Subcutaneous abdominal adipose tissue (tissue), 5 donors: ENCODE measurements at regions not wholly inside any gene's neighbourhood (a gene's known extent, or its start where the extent isn't known, plus 50 kb on each side); places are given as distances from the start of the nearest gene placed in this dataset.

Source experiments
- H3K27ac ChIP-seq: one replicate; pipeline ENCODE4 v1.7.0; 2013; ENCODE audit warnings: low read depth, mild to moderate bottlenecking, inconsistent platforms, low read length, moderate library complexity
- H3K27me3 ChIP-seq, 5 donors: one replicate each; pipeline ENCODE4 v1.7.0; 2013; ENCODE audit warnings: low read length in 5 of 5, inconsistent platforms in 1 of 5; ENCODE audit not compliant: control insufficient read depth in 5 of 5, insufficient read depth in 4 of 5
- H3K36me3 ChIP-seq, 5 donors: one replicate each; pipeline ENCODE4 v1.7.0; 2013; ENCODE audit warnings: low read length in 5 of 5; ENCODE audit not compliant: control insufficient read depth in 5 of 5, insufficient read depth in 5 of 5
- H3K4me1 ChIP-seq, 5 donors: one replicate each; pipeline ENCODE4 v1.7.0; 2013; ENCODE audit warnings: low read length in 5 of 5, mild to moderate bottlenecking in 3 of 5, moderate library complexity in 1 of 5; ENCODE audit not compliant: control insufficient read depth in 5 of 5, insufficient read depth in 5 of 5
- H3K4me3 ChIP-seq, 5 donors: one replicate each; pipeline ENCODE4 v1.7.0; 2013; ENCODE audit warnings: low read length in 5 of 5, low read depth in 1 of 5
- H3K9ac ChIP-seq, 5 donors: one replicate each; pipeline ENCODE4 v1.7.0; 2013; ENCODE audit warnings: low read length in 5 of 5, mild to moderate bottlenecking in 4 of 5, moderate library complexity in 3 of 5
- H3K9me3 ChIP-seq, 5 donors: one replicate each; pipeline ENCODE4 v1.7.0; 2013; ENCODE audit warnings: low read length in 5 of 5; ENCODE audit not compliant: control insufficient read depth in 5 of 5
- donor health status: healthy.
- donor health status: healthy.
- donor health status: healthy.
- donor health status: healthy.
- donor health status: healthy.

DNA sequence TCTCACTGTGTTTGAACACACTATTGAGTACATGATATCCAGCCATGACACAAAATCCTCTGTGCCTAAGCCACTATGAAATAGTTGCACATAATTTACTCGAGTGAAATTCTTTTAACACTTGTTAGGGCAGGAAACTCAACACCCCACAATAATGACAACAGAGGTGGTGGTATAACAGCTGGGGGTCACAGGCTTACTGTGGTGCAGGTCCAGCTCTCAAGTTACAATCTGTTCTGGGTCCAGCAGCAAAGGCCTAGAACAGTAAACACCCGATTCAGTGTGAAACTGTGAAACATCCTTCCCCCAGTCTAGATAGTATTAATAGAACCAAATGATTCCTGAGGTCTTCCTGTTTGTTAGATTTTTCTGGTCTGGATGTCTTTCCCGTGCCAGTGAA lies 102.9 kb upstream of the APC start:
- H3K4me3 ChIP-seq, result no peak overlapping the region
- no peak overlapping the region for H3K27ac ChIP-seq
- peaks cover 0 to 6% (median 0%) of the 10 kb centered on the region in 5 donors for H3K9me3 ChIP-seq
- H3K9ac ChIP-seq, result no peak overlapping the region
- peaks cover 2 to 15% (median 10%) of the 10 kb centered on the region in 5 donors for H3K4me1 ChIP-seq
- H3K36me3 ChIP-seq, result no peaks in the 10 kb centered on the region
- H3K27me3 ChIP-seq, result no peaks in the 10 kb centered on the region

DNA sequence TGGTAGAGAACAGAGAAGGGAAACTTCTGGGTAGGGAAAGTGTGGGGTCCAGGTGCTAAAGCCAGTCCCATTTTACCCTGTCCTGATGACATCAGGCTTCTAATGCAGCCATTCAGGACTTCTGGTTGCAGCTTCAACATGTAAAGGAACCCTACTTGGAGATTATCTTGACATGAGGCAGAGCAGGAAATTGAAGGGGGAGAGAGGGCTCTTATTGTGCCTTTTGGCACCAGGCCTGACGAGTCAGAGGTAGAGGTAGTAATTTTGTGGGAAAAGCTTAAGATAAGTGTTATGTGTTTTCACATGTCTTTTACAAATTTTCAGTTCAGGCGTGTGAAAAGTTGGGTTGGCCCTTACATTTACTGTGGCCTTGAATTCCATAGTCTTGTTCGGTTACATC lies 102.4 kb upstream of the APC start:
- no peak overlapping the region for H3K27ac ChIP-seq
- H3K4me3 ChIP-seq, result no peak overlapping the region
- H3K27me3 ChIP-seq, result no peaks in the 10 kb centered on the region
- no peaks in the 10 kb centered on the region for H3K36me3 ChIP-seq
- H3K9ac ChIP-seq, result no peak overlapping the region
- peaks cover 2 to 19% (median 12%) of the 10 kb centered on the region in 5 donors for H3K4me1 ChIP-seq
- H3K9me3 ChIP-seq, result peaks cover 0 to 6% (median 0%) of the 10 kb centered on the region in 5 donors

DNA sequence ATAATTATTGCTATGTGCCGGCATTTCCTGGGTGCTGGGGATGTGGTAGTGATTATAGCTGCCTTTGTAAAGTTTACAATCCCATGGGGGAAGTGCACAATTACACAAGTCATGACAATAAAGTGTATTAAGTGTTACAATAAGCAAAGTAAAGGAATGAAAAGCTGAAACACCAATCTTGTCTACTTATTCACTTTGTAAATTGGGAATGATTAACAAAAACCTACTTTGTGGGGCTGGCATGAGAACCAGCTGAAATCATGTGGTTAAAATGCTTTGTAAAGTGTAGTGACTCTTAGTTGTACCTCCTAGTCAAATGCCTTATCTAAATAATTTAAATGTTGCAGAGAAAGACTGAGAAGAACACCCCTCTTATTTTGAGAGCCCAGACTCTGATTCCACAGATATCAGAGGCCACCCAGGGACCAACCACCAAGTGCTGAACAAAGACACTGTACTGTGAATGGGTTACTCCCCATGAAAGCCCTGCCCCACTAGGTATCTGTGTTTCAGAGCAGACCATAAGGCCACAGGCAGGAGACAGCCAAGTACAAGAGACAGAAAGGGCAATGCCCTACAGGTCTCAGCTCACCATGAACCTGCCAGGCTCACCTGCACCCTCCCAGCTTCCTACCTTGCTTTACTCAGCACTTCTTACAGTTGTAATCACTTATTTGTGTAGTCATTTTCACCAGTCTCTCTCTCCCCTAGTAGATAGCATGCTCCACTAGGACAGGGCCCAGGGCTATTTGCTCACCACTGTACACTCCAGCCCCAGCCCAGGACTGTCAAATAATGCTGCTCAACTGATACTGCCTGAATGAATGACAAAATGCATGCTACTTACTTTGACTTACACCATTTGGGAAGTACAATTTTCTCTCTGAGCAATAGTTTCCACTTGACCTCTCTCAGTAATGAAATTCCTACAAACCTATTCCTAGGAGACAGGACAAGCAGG lies 101.6 kb upstream of the APC start:
- no peak overlapping the region for H3K27ac ChIP-seq

GRCh38 chr5:112636751-112637150 lies 100.9 kb upstream of the APC start:
- no peak overlapping the region for H3K4me3 ChIP-seq
- H3K36me3 ChIP-seq, result no peaks in the 10 kb centered on the region
- H3K27me3 ChIP-seq, result no peaks in the 10 kb centered on the region
- H3K9ac ChIP-seq, result no peak overlapping the region
- peaks cover 2 to 26% (median 20%) of the 10 kb centered on the region in 5 donors for H3K4me1 ChIP-seq
- no peak overlapping the region for H3K27ac ChIP-seq
- H3K9me3 ChIP-seq, result peaks cover 0 to 6% (median 0%) of the 10 kb centered on the region in 5 donors

More for the DNA sequence above, 101.6 kb upstream of the APC start:
- H3K9ac ChIP-seq, result no peak overlapping the region
- no peaks in the 10 kb centered on the region for H3K27me3 ChIP-seq
- no peaks in the 10 kb centered on the region for H3K36me3 ChIP-seq
- H3K4me3 ChIP-seq, result no peak overlapping the region
- peaks cover 0 to 6% (median 0%) of the 10 kb centered on the region in 5 donors for H3K9me3 ChIP-seq
- H3K4me1 ChIP-seq, result peaks cover 2 to 26% (median 18%) of the 10 kb centered on the region in 5 donors

- no peak overlapping the region for H3K9ac ChIP-seq
- no peak overlapping the region for H3K27ac ChIP-seq
- peaks cover 2 to 26% (median 20%) of the 10 kb centered on the region in 5 donors for H3K4me1 ChIP-seq
- no peak overlapping the region for H3K4me3 ChIP-seq
- H3K9me3 ChIP-seq, result peaks cover 0 to 3% (median 0%) of the 10 kb centered on the region in 5 donors
- H3K27me3 ChIP-seq, result no peaks in the 10 kb centered on the region
- no peaks in the 10 kb centered on the region for H3K36me3 ChIP-seq
Measured at GRCh38 chr5:112637343-112637742, 100.3 kb upstream of the APC start.

GRCh38 chr5:112640546-112640945 lies 97.1 kb upstream of the APC start:
- Histone ChIP-seq H3K27ac (no peak overlapping the region), H3K36me3 (no peaks in the 10 kb centered on the region), H3K9ac (no peak overlapping the region), H3K27me3 (no peaks in the 10 kb centered on the region), H3K4me1 (peaks cover 2 to 26% (median 20%) of the 10 kb centered on the region in 5 donors), H3K4me3 (no peak overlapping the region), H3K9me3 (no peaks in the 10 kb centered on the region)

DNA sequence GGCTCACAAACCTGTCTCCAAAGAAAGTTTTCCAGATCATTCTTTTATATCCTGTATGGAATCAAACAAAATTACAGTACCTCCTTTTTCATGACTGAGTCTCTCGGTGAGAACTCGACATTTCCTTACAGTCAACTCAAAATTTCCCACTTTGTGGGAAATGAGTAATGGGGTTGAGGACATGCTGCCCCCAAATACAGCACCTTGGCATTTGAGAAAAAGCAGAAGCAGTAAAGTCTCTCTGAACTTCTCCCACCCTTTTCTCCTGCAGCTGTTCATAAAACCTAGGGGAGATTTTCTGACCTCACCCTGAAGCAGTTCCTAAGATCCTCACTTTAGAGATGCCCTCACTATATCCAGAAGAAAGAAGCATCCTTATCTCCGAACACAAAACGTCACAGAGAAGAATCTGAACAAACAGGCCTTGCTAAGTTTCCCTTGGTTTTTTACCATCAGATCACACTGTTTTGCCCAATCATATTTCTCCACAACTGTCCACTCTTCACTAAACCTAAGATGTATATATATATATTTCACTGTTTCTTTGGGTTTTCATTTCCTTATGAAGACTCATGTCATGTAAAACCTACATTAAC lies 96.1 kb upstream of the APC start:
- Histone ChIP-seq H3K4me3 (no peak overlapping the region), H3K4me1 (peaks cover 2 to 23% (median 20%) of the 10 kb centered on the region in 5 donors), H3K27ac (no peak overlapping the region), H3K9me3 (no peaks in the 10 kb centered on the region), H3K27me3 (no peaks in the 10 kb centered on the region), H3K9ac (no peak overlapping the region), H3K36me3 (no peaks in the 10 kb centered on the region)

DNA sequence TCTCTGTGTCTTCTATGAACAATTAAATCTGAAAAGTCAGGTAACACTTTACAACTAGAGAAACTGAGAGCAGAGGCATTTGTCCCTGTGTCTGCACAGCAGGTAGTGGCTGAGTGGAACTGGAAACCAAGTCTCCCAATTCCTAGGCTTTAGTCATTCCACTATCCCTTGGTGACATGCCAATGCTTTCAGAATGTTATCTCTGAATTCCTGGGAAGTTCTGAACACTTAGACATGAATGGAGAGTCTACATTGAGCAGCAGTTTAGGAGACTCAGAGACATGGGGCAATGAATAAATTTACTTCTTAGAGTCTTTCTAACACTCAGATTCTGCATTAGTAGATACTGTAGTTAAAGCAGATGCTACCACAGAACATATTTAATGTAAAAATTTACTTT lies 94.8 kb upstream of the APC start:
- Histone ChIP-seq H3K27ac (no peak overlapping the region), H3K27me3 (no peaks in the 10 kb centered on the region), H3K9me3 (no peaks in the 10 kb centered on the region), H3K9ac (no peak overlapping the region), H3K4me1 (peaks cover 0 to 13% (median 10%) of the 10 kb centered on the region in 5 donors), H3K36me3 (no peaks in the 10 kb centered on the region), H3K4me3 (no peak overlapping the region)

DNA sequence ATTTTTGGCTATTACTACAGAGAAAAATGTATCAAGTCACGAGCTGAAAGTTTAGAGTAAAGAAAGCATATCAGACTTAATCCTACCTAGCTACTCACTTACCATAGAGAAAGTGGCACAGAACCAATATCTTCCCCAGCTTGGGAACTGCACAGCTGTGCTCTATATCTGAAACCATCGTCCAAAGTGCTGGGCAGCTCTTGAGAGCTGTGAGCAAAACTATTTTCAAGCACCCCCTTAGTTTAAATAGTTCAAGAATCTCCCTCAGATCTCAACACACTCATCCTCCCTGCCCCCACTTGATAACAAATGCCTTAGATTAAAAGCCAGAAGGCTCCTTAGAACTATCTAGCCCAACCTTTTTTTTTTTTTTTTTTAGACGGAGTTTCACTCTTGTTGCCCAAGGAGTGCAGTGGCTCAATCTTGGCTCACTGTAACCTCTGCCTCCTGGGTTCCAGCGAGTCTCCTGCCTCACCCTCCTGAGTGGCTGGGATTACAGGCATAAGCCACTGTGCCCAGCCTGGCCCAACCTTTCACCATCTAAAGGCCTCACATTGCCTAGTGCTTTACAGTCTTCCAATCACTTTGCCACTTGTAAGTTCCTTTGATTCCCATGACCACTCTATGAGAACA lies 94.2 kb upstream of the APC start:
- no peaks in the 10 kb centered on the region for H3K27me3 ChIP-seq
- no peaks in the 10 kb centered on the region for H3K9me3 ChIP-seq
- H3K27ac ChIP-seq, result no peak overlapping the region
- H3K4me3 ChIP-seq, result no peak overlapping the region
- no peak overlapping the region for H3K9ac ChIP-seq
- peaks cover 0 to 13% (median 10%) of the 10 kb centered on the region in 5 donors for H3K4me1 ChIP-seq
- no peaks in the 10 kb centered on the region for H3K36me3 ChIP-seq
